GM06990 (cell line): ENCODE measurements at regions not wholly inside any gene's neighbourhood (a gene's known extent, or its start where the extent isn't known, plus 50 kb on each side); places are given as distances from the start of the nearest gene placed in this dataset.

Experiments used
- DNase-seq: peaks from one replicate; pipeline ENCODE4 v3.0.0-alpha.2; 2011; ENCODE audit not compliant: insufficient read length; ENCODE audit errors: extremely low read depth
- H3K27me3 ChIP-seq: replicated peaks from 2 replicates; pipeline ENCODE4 v1.6.0; 2011; ENCODE audit warnings: low read length; ENCODE audit not compliant: control insufficient read depth, insufficient read depth
- H3K36me3 ChIP-seq: 2 replicates; pipeline ENCODE4 v1.5.1; 2011; ENCODE audit warnings: low read length; ENCODE audit not compliant: control insufficient read depth, insufficient read depth
- H3K4me3 ChIP-seq: replicated peaks from 2 replicates; pipeline ENCODE4 v1.5.1; 2011; ENCODE audit warnings: low read depth, mild to moderate bottlenecking, control low read depth, low read length
- TF ChIP-seq, protein P1 (sequence below): IDR thresholded peaks from 2 replicates; pipeline ENCODE4 v1.5.1; 2011; ENCODE audit warnings: low read length, control low read depth, mild to moderate bottlenecking, inconsistent platforms; ENCODE audit not compliant: insufficient read depth, poor library complexity, severe bottlenecking

DNA sequence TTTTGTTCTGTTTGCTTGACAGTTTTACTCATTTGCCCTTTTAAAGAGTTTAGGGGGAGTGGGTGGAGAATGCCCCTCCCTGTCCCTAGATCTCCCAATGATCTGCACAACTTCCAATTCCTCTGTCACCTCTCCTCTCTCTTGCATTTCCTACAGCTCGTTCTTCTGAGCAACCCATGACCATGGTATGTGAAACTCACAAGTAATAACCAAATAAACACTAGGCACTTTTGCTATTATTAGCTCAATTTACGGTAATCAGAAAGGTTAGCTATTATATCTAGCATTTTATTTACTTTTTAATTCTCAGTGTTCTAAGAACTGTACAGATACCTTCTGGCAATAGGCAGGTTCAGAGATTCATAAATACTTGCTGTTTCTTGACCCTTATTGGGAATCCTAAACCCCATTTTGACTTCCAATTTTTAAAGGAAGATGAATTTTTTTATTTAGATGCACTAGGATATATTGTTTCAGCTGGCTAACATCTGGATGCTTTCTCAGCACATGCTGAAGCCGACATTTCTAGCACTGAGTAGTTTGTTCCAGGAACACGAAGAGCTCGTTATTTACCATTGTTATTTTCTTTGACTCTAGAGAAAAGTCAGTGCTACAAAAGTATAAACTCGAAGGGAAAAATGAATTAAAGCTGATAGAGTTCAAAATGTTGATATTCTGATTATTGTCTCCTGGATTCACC is 194.7 kb upstream of the TLL1 start:
- Histone ChIP-seq H3K27me3 (no peaks in the 10 kb centered on the region; the same call in 1 of the 2 replicates), H3K36me3 (no peaks in the 10 kb centered on the region), H3K4me3 (no peak overlapping the region)
- no peak for DNase-seq
- TF ChIP-seq, protein P1, sequence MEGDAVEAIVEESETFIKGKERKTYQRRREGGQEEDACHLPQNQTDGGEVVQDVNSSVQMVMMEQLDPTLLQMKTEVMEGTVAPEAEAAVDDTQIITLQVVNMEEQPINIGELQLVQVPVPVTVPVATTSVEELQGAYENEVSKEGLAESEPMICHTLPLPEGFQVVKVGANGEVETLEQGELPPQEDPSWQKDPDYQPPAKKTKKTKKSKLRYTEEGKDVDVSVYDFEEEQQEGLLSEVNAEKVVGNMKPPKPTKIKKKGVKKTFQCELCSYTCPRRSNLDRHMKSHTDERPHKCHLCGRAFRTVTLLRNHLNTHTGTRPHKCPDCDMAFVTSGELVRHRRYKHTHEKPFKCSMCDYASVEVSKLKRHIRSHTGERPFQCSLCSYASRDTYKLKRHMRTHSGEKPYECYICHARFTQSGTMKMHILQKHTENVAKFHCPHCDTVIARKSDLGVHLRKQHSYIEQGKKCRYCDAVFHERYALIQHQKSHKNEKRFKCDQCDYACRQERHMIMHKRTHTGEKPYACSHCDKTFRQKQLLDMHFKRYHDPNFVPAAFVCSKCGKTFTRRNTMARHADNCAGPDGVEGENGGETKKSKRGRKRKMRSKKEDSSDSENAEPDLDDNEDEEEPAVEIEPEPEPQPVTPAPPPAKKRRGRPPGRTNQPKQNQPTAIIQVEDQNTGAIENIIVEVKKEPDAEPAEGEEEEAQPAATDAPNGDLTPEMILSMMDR, result no peak

DNA sequence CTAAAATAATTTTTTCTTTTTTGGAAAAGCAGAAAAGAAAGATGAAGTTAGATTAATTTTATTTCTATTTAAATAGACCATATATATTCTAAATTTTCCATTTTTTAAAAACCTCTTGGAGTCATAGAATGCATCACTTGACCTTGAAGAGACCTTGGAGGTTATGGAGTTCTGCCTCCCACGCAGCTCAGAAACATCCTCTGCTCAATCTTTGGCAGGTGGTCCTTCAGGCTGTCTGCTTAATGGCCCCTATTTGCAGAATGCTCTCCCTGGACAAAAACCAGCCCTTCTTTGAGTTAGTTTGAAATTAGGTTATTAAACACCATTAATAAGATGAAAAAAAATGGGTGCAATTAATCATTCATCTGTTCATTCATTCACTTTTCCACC is 194.1 kb upstream of the TLL1 start:
- H3K36me3 ChIP-seq, result no peaks in the 10 kb centered on the region
- H3K27me3 ChIP-seq, result no peaks in the 10 kb centered on the region
- no peak for DNase-seq
- TF ChIP-seq, protein P1, result no peak
- no peak overlapping the region for H3K4me3 ChIP-seq

DNA sequence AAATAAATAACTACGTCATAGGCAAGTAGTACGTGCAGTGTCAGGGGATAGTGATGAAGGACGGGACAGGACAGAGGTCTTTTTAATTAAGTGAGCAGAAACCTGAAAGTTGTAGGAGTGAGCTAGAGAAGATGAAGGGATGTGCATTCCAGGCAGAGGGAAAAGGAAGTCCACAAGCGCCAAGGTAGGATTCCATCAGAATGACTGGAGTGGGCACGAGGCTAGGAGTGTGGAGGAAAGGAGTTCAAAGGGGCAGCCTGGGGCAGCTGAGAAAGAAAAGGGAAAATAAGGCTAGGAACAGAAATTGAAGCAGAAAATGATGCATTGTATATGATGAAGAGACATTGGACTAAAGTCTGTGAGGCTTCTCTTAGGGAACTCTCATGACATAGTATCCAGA is 192.2 kb upstream of the TLL1 start:
- H3K36me3 ChIP-seq, result no peaks in the 10 kb centered on the region
- H3K4me3 ChIP-seq, result no peak overlapping the region
- no peaks in the 10 kb centered on the region for H3K27me3 ChIP-seq
- TF ChIP-seq, protein P1, result no peak
- no peak for DNase-seq

DNA sequence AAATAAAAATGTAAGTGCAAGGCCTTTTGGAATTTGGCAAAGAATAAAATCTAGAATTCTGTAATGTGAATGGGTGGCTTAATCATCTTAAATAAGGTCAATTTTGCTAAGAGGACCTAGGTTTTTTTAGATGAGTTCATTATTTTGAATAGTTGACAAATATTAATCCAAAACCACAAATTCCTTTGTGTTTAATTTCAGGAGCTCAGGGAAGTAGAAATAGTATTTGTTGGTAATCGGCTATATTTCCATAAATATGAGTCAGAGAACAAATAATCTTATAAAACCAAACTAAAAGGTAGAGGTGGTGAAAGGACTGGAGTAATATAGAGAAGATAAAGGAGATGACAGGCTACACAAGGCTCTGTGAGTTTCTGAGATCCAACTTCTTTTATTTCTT is 190.4 kb upstream of the TLL1 start:
- H3K4me3 ChIP-seq, result no peak overlapping the region
- H3K27me3 ChIP-seq, result no peaks in the 10 kb centered on the region
- no peak for DNase-seq
- TF ChIP-seq, protein P1, result no peak
- no peaks in the 10 kb centered on the region for H3K36me3 ChIP-seq

DNA sequence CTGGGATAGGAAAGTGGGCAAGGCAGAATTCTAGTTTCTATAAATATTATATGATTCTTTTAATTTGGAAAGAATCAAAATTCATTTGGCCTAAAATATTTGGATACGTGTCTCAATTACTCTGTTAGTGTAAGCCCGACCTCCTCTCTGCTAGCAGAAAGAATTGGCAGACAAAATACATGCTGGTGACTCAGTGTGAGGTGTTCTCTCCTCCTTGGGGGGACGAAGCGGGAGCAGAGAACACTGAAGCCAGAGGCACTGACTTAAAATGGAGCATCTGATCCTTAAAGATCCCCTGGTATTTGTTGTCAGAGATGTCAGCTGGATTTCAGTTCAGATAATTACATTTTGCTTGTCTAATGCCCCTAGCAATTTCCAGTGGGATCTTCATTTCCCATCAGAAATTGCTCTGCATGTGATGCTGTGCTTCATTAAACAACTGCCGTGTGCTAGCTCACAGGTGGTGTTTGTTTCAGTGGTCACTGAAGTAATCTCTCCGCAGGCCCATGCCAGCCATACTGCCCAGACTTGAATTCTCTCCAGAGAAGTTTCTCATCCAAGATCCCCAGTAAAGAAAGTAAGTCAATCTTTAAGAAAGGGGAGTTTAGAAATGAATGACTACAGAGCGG is 188.7 kb upstream of the TLL1 start:
- H3K36me3 ChIP-seq, result no peaks in the 10 kb centered on the region
- H3K27me3 ChIP-seq, result no peaks in the 10 kb centered on the region
- H3K4me3 ChIP-seq, result no peak overlapping the region
- no peak for DNase-seq
- TF ChIP-seq, protein P1, result no peak
